Peyer's patch (tissue), 4 donors: ENCODE measurements at regions not wholly inside any gene's neighbourhood (a gene's known extent, or its start where the extent isn't known, plus 50 kb on each side); places are given as distances from the start of the nearest gene placed in this dataset.

ENCODE experiments used
- CTCF ChIP-seq, 6 experiments: fragments of 450-650 bp in 4 of 6; fragments of 200-600 bp in 2 of 6; sonication (generic) in 1 of 6; IDR thresholded peaks; one replicate each; pipeline ENCODE4 v1.5.1; 2017 to 2019; ENCODE audit warnings: antibody characterized with exemption in 6 of 6, mild to moderate bottlenecking in 3 of 6, moderate library complexity in 1 of 6
- POLR2A ChIP-seq, 2 donors: fragments of 450-650 bp; IDR thresholded peaks; one replicate each; pipeline ENCODE4 v1.5.1; 2017; ENCODE audit warnings: antibody characterized with exemption in 2 of 2, mild to moderate bottlenecking in 2 of 2, moderate library complexity in 2 of 2

GRCh38 chr10:6756716-6757115, 176.6 kb upstream of the PRKCQ start:
- no peak for TF ChIP-seq POLR2A (IDR thresholded peaks at IDR 0.05)
- no peak for TF ChIP-seq CTCF (IDR thresholded peaks at IDR 0.05)
